SK-N-DZ (cell line): ENCODE measurements at regions not wholly inside any gene's neighbourhood (a gene's known extent, or its start where the extent isn't known, plus 50 kb on each side); places are given as distances from the start of the nearest gene placed in this dataset.

ENCODE experiments used
- DNase-seq: peaks from one replicate; pipeline ENCODE4 v3.0.0-alpha.2; 2015; ENCODE audit warnings: low spot score

DNA sequence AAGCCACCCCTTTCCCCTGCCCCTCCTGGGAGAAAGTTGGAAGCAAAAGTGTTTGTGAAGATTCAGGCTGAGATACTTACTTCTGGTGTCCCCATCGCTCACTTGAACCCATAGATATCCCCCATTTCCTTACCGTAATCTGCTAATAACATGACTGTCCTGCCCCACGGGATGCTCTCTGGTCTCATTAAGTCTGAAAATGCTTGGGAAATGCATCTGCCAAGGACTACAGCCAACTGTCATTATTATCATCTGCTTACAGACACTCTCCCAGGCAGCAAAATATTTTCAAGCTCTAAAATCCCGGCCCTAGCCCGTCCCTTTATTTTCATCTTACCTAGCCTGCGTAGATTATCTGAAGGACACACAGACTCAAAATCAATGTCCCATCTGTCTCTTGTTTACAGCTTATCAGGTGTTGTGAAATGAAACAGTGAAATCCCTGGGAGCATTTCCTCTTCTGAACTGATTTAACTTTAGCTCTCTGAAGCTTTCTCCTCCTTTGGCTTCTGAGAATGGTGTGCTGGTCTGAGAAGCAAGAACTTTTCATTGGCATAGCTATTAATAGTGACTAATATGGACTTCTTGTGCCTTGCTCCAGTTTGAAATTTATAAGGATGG is 126.9 kb upstream of the OSMR start:
- no peak for DNase-seq

DNA sequence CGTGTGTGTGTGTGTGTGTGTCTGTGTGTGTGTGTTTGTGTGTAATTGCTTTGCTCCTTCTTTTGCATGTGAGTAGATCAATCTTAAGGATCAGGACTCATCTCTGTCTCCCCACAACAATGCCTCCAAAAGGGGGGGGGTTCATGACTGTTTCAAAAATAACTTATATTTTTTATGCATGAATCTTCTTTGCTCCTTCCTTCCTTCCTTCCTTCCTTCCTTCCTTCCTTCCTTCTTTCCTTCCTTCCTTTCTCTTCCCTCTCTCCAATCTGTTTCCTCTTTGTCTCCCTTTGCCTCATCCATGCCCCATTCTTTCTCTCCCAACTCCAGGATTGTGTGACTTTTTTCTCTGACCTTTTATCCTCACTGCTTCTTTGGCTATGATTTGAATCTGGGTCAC is 126.4 kb upstream of the OSMR start:
- no peak for DNase-seq

DNA sequence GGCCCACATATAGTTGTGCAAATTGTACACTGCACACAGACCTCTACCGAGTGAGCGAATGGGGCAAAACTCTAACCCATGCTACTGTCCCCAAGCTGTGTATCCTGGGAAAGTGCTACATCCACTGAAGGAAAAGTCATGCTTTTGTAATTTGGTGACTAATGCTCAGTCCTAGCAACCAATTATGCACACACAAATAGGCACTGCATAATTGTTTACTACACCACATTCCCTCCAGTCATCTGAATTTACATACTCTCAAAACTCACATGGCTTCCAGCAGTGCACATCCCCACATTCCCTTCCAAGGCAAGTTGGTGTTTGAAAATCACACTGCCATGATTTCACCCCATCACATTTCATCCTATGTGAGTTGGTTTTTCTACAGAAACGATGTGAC is 125.9 kb upstream of the OSMR start:
- DNase-seq: no peak

DNA sequence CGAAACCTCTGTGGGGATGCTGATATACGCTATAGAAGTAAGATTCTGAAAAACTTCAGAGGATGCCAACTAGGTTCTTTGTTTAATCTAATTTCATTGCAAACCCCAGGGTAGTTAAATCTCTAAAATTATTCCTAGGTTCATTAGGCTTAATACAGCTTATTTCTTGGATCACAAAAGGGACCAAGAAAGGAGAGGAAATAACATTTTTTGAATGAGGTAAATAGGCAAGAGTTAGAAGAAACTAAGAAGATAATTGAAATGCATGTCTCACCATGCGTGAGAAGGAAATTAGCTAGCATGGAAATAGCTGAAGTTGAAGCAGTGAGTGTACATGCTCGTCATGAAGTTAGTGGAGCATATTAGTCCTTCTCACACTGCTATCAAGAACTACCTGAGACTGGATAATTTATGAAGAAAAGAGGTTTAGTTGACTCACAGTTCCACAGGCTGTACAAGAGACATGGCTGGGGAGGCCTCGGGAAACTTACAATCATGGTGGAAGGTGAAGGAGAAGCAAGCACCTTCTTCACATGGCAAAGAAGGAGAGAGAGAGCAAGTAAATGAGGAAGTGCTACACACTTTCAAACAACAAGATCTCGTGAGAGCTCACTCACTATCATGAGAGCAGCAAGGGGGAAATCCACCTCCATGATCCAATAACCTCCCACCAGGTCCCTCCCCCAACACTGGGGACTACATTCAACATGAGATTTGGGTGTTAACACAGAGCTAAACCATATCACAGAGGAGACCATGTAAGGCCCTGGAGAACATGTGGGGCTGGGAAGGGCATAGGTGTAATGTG is 125.1 kb upstream of the OSMR start:
- DNase-seq: no peak

DNA sequence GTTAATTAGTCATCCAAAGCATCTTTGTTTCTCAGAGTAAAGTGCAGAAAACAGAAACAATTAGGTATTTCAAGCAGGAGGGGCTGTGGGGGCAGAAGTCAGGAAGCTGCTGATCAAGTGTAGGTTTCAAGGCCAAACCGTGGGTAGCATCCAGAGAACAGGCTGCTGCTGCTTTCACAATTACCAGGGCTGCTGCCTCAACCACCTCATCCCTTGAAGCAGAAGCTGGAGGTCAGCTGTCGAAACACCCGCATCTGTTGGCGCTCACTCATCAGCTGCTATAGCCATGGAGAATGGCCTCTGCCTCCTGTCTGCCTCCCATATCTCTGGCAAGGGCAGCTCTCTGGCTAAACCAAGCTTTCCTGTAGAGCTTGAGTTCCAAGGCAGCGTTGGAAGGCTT is 122.9 kb upstream of the OSMR start:
- DNase-seq: no peak

DNA sequence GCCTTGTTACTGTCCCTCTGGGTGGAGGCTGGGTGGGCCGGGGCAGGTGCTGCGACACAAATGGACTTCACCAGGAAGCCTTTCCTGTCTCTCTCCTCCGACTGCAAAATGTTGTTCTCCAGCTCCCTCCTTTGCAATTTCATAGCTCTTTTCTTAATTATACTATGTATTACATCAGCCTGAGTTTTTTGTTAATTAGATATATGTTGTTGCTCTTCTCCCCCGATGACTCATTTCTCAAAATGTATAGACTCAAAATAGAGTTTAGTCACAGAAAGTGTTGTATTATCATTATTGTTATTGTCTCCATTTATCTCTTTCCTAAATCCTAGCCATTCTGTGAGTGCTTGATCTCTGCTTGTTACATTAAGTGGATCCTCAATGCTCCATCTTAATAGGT is 122.4 kb upstream of the OSMR start:
- DNase-seq: no peak

DNA sequence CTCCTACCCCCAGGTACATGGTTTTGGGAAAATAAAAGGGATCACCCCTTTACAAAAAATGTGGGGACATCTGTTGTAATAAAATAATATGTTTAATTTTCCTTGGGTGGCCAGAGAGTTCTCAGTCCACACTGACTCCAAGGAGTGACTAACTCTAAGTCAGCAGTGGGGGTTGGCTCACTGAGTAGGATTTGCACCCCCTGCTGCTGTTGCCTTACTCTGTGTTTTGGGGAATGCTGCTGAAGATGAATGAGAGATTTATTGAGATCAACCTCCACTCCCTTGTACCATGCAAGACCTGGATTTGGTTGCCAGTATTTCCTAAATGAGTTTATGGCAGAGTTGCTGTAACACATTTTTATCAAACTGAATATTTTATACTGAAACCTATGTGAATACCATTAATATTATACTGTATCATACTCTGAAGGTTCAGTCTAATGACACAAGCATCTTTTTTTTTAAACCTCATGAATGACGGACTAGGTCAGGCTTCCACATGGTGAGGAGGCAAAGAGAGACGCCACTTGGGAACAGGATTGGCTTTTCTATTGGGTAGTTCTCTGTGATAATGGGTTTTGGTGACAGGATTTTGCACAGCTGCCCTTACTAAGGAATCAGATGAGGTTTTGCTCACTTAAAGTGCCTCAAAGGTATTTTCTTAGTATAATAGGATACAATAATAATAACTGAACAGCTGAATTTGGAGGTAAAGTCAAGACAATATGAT is 121.3 kb upstream of the OSMR start:
- no peak for DNase-seq

DNA sequence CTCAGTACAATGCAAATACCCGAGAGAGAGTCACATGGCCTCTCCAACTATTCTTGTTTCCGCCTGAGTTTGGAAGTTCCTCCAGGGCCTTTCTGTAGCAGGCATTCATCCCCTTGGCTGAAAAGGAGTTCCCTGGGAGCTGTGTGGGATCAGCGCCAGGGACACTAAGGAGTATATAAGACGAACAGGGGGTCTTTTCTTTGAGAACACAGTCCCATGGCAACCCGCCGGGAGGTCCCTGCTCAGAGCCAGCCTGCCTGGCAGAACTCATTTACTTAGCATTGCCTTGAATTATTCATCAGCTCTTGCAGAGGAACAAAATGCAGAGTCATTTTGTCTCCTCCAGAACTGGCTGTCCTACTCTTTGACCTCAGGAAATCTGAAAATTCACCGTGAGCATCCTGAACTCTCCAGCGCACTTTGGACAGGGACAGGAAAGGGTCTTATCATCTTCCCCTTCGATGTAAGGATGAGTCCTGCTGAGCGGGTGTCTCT is 120.4 kb upstream of the OSMR start:
- no peak for DNase-seq

DNA sequence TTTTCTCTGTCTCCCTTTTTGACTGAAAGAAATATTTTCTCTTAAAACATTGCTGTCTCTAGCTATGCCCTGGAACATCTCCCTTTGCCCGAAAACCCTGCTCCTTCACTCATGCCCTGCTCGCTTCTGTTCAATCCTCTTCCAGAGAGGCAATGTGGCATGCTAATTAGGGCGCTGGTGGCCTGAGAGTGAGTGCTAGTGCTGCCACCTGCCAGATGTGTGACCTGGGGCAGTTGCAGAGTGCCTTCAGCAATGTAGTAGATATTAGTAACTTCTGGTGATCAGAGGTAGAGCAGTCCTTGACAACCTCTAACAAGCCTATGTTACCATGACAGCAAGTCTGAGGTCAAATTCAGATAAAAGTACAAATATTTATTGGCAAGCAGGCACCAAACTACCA is 119.5 kb upstream of the OSMR start:
- peak; percentile 10 for DNase-seq

DNA sequence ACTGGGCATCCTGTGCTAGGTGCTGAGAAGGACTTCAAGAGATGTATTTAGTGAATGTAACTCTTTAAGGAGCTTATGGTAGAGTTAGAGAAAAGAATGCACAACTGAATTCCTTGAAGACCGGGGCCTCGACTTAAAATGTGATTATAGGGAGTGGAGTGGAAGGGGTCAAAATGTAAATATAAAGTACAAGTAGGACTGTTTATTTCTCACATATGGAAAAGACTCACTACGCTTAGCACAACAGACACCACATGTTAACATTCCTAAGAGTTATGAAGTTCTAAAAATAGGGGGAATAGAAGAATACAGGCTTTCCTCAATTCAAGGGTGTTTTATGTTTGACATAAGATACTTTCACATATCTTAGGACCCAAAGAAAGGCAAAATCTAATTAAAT is 117.8 kb upstream of the OSMR start:
- DNase-seq: no peak

DNA sequence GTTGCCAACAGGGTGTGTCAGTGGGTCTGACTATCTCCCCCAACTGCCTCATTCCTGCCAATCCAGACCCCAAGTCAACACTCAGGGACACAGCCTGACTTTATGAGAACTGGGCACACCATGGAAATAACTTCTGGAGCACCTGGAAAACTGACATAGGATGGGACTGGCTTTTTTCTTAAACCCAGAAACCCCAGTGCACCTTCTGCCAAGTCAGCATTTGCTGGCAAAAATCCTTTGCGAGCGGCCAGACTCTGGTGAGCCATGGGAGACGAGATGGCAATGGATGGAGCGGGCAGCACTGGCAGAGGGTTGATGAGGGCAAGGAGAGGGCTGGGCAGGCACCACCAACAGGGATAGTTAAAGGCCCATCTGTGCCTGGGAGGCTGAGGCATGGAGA is 114.4 kb upstream of the OSMR start:
- no peak for DNase-seq

DNA sequence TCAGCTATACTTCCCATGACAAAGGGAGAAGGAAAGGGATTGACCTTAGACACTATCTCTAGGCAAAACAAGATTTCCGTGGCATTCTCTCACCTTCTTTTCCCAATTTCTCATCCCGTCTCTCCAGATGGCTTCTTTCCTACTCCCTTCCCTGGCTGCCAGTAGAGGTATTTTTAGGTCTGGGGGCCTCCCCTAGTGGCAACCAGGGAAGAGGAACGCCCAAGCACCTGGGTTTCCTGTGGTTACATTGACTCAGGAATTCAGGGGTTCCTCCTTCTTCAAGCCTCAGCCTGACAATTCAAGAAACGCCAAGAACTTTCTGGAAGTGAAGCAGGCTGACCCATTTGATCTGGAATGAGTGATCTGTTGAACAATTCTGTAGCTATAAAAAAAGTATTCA is 111.5 kb upstream of the OSMR start:
- DNase-seq: no peak

DNA sequence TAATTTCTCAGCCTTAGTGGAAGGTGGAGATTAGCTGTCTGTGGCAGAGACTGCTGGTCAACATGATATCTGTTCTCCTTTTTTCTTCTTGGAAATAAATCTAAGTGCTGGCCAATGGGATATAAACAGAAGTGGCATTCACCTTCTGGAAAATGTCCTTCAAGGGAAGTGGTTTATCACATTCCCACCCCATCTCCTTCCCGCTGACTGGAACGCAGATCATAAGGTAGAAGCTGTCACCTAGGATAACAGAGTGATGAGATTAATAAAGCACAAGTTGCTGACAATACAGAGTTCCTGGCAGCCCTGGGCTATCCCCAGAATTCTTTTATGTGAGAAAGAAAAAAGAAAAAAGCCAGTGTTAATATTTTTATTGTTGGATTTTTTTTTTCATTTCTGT is 109.7 kb upstream of the OSMR start:
- DNase-seq: no peak

DNA sequence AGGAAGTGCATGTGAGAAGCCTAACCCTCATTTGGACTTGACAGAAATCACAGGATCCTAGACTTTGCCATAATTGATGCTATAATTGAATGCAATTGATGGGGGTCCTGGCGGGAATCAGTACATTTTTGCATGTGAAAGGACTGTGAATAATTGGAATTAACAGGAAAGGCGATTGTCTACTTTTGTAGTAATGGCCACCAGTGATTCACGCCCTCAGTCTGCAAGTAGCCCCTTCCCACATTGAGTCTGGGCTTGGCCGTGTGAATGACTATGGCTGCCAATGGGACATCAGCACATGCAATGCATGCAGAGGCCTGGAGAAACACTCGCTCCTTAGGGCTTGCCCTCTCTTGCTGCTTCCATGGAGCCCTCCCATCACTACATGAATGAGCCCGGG is 107.8 kb upstream of the OSMR start:
- no peak for DNase-seq

DNA sequence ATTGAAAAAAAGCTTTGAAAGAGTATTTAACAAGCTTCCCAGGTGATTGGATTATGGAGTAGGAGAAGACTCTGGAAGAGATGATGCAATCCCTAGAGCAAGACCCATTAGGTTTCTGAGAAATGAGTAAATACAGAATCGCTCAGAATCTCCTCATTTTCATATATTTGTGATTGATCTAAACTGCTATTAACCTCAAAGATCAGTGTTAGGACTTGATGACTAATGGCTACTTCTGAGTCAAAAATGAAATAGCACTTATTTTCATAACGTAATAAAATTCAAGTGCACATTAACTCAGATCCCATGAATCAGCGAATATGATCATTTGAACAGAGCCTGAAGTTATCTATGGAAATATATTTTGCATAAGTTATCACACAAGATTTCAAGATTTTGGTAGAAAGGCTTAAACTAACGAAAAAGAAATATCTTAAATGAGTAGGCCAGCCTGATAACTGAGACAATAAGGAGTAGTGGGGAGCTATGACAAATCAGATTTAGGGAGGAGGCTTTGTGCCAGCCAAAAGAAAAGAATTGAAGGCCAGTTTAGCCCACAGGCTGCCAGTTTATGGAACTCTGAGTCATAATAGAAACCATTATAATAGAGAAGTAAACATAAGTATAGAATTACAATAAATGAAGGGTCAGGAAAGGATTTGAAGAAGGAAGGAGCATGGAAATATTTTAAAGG is 106.7 kb upstream of the OSMR start:
- no peak for DNase-seq

DNA sequence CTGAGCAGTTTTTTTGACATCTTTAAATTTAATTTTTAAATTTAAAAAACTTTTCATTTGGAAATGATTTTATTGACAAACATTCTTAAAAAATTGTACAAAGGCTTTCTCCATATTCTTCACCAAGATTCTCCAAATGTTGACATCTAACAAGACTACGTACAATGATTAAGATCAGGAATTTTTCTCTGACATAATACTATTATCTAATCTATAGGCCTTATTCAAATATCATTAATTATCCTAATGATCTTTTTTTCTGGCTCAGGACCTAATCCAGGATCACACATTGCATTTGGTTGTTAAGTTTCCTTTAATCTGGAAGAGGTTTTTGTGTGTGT is 106.1 kb upstream of the OSMR start:
- no peak for DNase-seq

DNA sequence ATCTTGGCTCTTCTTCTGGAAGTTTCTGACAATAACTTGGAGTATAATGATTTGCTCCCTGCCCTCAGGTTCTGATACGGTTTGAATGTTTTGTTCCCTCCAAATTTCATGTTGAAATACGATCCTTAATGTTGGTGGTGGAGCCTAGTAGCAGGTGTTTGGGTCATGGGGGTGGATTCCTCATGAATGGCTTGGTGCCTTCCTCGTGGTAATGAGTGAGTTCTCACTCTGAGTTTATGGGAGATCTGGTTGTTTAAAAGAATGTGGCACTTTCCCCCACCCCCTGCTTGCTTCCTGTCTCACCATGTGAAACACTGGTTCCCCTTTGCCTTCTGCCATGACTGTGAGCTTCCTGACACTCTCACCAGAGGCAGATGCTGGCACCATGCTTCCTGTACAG is 103.0 kb upstream of the OSMR start:
- no peak for DNase-seq

DNA sequence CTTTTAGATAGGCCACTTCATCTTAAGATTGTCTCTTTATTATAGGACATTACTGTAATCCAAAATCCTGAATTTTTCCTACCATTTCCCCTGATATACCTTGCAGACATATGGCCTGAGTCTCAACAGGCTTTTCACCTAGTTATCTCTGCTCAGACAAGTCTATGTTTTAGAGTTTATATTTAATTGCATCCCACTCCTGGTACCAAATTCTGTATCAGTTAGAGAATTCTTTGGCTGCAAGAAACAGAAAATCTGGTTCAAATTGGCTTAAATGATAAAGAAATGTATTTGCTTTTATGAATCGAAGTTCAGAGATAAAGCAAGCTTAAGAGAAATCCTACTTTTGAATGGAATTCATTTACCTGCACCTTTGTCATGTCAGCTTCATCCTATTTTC is 102.2 kb upstream of the OSMR start:
- DNase-seq: no peak

DNA sequence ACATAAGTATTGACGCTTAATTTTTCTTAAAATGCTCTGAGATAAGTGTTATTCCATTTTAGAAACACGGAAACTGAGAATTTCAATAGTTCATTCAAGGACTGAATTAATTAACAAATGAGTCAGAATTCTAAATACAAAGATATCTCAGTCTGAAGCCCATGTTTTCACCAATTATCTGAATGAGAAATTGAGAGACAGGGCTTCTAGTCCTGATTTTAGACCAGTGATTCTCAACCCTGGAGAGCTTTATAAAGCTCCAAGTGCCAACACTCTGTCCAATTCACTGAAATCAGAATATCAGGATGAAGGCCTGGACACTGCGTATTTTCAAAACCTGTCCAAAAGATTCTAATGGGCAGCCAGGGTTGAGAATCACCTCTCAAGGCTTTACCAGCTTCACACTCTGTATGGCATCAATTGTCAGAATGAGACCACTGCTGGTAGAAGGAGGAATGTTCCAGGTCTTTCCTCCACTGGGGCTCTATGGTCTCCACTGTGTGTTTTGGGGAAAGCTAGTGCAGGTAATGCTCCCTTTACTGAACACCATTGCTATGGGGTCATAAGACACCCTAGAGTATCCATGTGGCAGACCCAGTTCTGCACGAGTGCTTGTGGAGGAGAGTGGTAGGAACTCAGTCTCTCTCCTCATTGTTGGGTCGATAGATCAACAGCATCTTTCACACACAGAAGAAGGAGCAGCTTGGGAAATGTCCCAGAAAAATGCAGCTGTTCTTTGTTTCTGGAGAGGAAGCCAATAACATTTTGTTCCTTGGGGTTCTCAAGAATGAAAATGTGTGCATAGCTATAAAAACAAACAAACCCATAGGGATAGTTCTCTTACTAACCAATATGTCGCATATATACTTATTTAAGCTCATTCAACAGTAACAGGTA is 99.7 kb upstream of the OSMR start:
- no peak for DNase-seq

DNA sequence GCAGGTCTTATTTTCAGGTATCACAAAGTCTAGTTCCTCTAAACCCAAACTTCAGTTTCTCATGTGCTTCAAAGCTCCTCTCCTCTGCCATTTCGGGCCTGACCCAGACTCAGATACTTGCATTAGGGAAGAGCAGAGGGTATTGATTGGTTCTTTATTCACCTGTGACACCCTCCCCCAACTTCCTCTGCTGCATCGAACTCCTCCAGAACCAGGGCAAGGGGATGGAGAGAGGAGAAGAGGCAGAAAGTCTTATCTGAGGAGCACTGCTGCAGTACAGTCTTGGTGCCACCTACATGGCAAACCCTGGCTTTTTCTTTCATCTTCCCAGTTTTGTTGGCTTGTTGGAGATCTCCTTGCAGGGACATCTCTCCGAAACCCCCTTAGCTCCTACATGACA is 96.0 kb upstream of the OSMR start:
- DNase-seq: no peak

DNA sequence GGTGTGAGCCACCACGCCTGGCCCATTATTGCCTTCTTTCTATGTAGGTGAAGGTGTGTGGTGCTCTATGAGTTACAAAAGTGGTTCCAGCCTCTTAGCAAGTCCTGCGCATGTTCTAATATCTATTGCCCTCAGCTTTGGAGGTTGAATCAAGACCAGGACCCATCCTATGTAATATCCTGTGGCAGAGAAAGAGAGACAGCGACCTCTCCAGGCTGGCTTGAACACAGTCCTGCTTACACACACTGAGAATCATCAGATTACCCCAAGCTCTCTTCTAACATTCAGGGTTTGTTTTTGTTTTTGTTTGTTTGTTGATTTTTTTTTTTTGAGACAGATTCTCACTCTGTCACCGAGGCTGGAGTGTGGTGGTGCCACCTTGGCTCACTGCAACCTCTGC is 94.7 kb upstream of the OSMR start:
- no peak for DNase-seq
